Upper lobe of left lung (tissue), 4 donors: ENCODE measurements at regions not wholly inside any gene's neighbourhood (a gene's known extent, or its start where the extent isn't known, plus 50 kb on each side); places are given as distances from the start of the nearest gene placed in this dataset.

ENCODE experiments used
- CTCF ChIP-seq, 6 experiments: fragments of 450-650 bp in 4 of 6; fragments of 200-600 bp in 2 of 6; sonication (generic) in 2 of 6; IDR thresholded peaks; one replicate each; pipeline ENCODE4 v1.5.1; 2016 to 2019; ENCODE audit warnings: antibody characterized with exemption in 6 of 6
- EP300 ChIP-seq, 4 donors: sonication (generic); formaldehyde crosslinking; IDR thresholded peaks; one replicate each; pipeline ENCODE4 v1.5.1; 2017; ENCODE audit warnings: antibody characterized with exemption in 4 of 4, control low read depth in 2 of 4
- POLR2A ChIP-seq, 4 donors: fragments of 450-650 bp; IDR thresholded peaks; one replicate each; pipeline ENCODE4 v1.5.1; 2016 to 2017; ENCODE audit warnings: antibody characterized with exemption in 4 of 4, mild to moderate bottlenecking in 2 of 4

GRCh38 chr2:188227713-188228112 is 64.0 kb upstream of the GULP1 start:
- TF ChIP-seq CTCF (IDR thresholded peaks at IDR 0.05): no peak
- no peak for TF ChIP-seq POLR2A (IDR thresholded peaks at IDR 0.05)
- no peak for TF ChIP-seq EP300 (IDR thresholded peaks at IDR 0.05)
